Hematopoietic multipotent progenitor cell (in vitro differentiated cells): ENCODE measurements at regions not wholly inside any gene's neighbourhood (a gene's known extent, or its start where the extent isn't known, plus 50 kb on each side); places are given as distances from the start of the nearest gene placed in this dataset.

Experiments
- DNase-seq, 3 donors: peaks; one replicate each; pipeline ENCODE4 v3.0.0-alpha.2; 2011 to 2015; ENCODE audit warnings: low read depth in 2 of 3, low spot score in 2 of 3

- DNase-seq = no peak
Measured at GRCh38 chr1:58888833-58889232, 105.0 kb upstream of the JUN start.

GRCh38 chr1:58890113-58890512 lies 106.3 kb upstream of the JUN start:
- DNase-seq = no peak

- DNase-seq = no peak
Measured at GRCh38 chr1:58890609-58891008, 106.8 kb upstream of the JUN start.

GRCh38 chr1:58891347-58891746 lies 107.5 kb upstream of the JUN start:
- no peak for DNase-seq

- DNase-seq = no peak
Measured at GRCh38 chr1:58893257-58893869, 109.5 kb upstream of the JUN start.

- peak in 1 of 3 donors; percentile 20 for DNase-seq
Measured at GRCh38 chr1:58895082-58895481, 111.2 kb upstream of the JUN start.

- DNase-seq = no peak
Measured at GRCh38 chr1:58895559-58896145, 111.8 kb upstream of the JUN start.

- peak in 1 of 3 donors; percentile 35 for DNase-seq
Measured at GRCh38 chr1:58896246-58897183, 112.7 kb upstream of the JUN start.

GRCh38 chr1:58898739-58899586 lies 115.1 kb upstream of the JUN start:
- DNase-seq = peak in 2 of 3 donors; percentile 88 to 96

GRCh38 chr1:58899587-58900271 lies 115.9 kb upstream of the JUN start:
- peak in 1 of 3 donors; percentile 26 for DNase-seq

- DNase-seq = no peak
Measured at GRCh38 chr1:58900396-58900795, 116.5 kb upstream of the JUN start.

- DNase-seq = no peak
Measured at GRCh38 chr1:58901008-58901407, 117.2 kb upstream of the JUN start.

- no peak for DNase-seq
Measured at GRCh38 chr1:58902830-58903513, 119.1 kb upstream of the JUN start.

GRCh38 chr1:58903514-58904298 lies 119.9 kb upstream of the JUN start:
- peak; percentile 42 to 54 (median 53) for DNase-seq

GRCh38 chr1:58904299-58905125 lies 120.7 kb upstream of the JUN start:
- DNase-seq = no peak

- no peak for DNase-seq
Measured at GRCh38 chr1:58905126-58905490, 121.3 kb upstream of the JUN start.

GRCh38 chr1:58905628-58906221 lies 121.9 kb upstream of the JUN start:
- DNase-seq = no peak

- no peak for DNase-seq
Measured at GRCh38 chr1:58907398-58907797, 123.6 kb upstream of the JUN start.
